Non-pigmented ciliary epithelial cell (primary cell): ENCODE measurements at regions not wholly inside any gene's neighbourhood (a gene's known extent, or its start where the extent isn't known, plus 50 kb on each side); places are given as distances from the start of the nearest gene placed in this dataset.
"Not testable (repeated sequence)": the region's sequence is repeated elsewhere in the genome, so short reads cannot be mapped to it uniquely, and the experiment has no call there.

Experiments used
- DNase-seq: peaks from one replicate; pipeline ENCODE4 v3.0.0-alpha.2; 2010; ENCODE audit warnings: low read depth

DNA sequence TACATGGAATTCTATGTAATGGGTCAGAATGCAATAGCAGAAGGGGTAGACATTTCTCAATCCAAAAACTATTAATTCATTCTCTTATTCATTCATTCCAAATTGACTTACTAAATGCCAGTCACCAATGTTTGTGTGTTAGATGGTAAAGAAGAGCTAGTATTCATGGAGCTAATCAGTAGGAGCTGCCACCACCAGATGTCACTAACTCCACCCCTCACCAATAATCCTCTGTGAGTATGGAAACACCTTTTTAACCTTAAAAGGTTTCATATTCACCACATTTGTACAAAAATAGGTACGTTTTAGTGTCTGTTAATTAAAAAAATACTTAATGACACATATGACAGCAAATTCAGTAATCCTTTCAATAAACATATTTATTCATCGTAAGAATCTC lies 131.8 kb upstream of the PKN2 start:
- no peak for DNase-seq

DNA sequence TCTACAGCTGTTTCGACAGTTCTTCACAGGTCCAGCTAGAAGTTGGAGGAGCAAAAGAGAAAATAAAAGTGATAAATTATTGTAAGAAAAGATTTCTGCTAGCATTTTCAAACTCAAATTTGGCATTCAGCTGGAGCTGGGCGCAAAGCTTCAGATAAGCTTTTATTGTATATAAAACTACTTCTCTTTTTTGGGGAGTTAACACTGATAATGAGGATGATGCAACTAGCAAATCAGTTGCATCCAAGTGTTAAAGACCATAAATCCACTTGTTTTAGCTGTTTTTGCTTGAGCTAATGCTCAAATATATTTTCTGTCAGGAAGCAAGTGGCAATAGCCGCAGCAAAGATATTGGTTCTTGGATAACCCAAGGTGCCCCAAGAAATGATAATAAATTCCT lies 127.1 kb upstream of the PKN2 start:
- DNase-seq = no peak

DNA sequence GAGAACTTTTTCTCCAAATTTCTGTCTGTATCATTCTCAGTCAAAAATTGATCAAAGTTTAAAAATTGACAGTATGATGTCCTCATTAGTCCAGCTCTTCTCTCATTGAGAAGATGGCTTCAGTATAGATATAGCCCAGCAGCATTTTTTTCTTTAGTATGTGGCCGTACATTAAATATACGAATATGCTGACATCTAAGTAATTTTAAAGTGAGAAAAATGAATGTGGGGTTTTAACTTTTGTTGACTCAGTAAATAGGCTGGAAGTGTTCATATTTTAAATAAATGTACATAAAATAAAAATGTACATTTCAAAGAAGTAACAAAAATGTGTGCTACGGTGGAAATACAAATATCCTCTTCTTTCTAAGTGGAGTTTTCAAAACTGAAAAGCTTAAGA lies 123.5 kb upstream of the PKN2 start:
- DNase-seq = no peak

DNA sequence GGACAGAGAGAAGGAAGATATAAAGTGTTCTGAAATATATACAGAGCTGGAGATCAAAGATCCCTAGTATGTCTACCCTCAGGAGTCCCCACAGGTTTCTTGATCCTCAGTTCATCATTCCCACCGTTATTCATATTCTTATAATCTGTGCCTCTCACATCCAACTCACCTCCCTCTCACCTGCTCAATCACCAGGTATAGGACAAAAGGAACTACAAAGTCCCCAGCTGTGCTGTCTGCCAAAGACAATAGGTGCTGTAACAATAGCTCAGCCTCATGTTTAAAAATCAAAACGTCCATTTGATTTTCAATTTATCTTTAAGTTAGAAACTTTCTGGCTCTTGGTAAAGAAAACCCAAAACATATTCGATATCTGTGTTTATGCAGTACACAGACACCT lies 121.1 kb upstream of the PKN2 start:
- no peak for DNase-seq

DNA sequence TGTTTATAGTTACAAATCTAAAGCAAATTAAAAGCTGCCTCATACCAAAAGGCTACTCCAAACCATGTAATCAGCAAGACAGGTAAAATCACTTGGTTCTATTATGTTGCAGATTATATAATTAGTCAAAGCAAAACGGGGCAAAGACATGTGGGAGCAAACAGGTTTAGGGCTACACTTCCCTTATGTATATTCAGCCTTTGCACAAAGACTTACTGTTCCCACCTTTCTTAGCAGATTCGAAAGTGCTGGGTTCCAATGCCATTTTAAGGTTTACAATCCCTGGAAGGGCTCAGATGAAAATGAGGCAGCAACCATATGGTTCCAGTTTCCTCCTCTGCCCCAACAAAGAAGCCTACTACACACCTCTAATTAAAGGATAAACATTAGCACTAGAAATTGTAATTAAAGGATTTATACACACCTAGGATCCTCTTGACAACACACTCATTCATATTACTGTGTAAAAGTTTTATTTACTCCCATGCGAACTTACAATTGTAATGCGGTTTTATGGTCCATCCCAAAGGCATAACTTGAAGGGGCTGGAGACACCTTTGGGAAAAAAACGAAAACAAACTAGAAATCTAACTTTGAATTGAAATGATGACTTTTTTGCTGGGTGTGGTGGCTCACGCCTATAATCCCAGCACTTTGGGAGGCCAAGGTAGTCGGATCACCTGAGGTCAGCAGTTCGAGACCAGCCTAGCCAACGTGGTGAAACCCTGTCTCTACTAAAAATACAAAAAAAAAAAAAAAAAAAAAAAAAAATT lies 117.3 kb upstream of the PKN2 start:
- no peak for DNase-seq

DNA sequence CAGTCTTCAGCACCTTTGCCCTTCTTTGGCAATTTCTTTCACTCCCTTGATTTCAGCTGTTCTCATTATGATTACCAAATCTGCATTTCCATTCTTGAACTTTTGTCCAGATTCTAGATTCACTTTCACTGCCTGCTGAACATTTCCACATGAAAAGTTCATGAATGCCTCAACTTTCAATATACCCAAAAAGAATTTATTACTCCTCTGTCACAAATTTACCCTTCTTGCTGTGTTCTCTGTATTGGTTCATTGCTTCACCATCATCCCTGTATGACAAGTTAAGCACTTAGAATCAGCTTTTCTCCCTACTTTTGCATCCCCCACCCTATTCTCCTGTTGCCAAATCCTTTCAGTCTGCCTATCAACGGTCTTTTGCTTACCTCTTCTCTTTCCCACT lies 112.6 kb upstream of the PKN2 start:
- no peak for DNase-seq

DNA sequence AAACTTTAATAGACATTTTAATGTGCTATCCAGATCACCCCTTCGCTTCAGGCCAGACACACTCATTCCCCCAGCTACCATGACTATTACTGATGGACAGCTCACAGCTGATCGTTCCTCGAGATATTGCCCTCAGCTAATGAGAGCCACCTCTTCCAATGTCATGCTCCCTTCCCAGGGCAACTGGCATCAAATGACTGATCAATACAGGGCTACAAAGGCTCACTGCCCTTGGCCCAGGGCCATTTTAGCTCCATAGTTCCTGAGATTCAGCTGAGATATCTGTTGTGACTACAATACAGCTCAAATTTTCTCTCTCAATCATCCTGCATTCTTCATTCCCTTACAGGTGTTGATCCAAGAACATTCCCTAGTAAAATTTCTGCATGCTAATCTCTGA lies 104.5 kb upstream of the PKN2 start:
- no peak for DNase-seq

DNA sequence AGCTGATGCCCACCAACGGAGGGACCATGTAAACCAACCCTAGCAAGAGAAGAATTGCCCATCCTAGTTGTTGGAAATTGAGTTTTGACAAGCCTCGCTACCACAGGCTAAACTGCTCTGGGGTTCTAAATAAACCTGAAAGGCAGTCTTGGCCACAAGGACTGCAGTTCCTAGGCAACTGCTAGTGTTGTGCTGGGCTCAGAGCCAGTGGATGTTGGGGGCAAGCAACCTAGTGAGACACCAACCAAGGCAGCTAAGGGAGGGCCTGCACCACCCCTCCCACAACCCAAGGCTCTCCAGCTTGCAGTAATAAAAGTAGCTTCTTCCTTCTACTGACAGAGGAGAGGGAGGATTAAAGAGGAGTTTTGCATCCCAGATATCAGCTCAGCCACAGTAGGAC lies 102.4 kb upstream of the PKN2 start:
- DNase-seq = no peak

DNA sequence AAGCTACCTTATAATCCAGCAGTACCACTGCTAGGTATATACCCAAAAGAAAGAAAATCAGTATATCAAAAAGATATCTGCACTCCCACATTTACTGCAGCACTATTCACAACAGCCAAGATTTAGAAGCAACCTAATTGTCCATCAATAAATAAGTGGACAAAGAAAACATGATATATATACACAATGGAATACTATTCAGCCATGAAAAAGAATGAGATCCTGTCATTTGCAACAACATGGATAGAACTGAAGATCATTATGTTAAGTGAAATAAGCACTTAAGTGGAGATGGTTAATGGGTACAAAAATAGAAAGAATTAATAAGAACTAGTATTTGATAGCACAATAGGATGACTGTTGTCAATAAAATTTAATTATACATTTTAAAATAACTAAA lies 90.7 kb upstream of the PKN2 start:
- no peak for DNase-seq

DNA sequence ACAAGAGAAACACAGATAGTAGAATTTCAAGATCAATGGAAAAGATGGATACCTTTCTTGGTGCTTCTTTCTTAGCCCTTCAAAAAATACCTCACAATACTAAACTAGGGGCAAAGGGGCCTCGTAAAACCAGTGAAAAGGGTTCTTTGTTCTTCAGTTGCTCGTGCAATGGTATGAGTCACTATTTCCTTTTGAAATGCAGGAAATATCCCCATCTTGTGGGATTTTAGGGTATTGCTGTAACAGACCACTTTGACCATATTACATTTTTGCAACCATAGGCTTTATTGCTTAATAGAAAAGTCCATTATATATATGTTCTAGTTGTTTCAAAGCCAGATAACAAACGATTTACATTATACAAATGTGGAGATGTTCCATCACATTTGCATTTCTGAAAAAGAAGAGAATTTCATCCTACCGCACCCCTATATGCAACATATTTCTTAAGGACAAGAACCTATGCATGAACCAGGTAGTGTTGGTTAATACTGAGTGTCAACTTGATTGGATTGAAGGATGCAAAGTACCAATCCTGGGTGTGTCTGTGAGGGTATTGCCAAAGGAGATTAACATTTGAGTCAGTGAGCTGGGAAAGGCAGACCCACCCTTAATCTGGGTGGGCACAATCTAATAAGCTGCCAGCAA lies 88.6 kb upstream of the PKN2 start:
- DNase-seq = no peak

DNA sequence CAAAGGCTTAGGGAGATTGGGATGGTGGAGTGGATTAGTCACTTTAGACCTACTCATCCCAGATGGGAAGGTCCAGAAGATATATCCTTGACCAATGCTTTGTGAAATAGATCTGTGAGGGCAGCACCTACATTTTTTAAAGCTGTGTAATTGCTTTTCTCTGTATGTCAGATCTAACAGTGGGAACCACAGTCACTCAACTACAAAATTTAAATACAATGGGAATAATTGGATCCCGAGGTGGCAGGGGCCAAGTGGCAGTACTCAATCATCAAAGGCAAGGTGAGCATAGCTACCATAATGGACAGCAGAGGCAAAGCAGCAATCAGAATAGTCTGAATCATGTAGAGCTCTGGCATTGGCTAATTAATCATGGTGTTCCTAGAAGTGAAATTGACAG lies 86.1 kb upstream of the PKN2 start:
- DNase-seq = not testable (repeated sequence)

DNA sequence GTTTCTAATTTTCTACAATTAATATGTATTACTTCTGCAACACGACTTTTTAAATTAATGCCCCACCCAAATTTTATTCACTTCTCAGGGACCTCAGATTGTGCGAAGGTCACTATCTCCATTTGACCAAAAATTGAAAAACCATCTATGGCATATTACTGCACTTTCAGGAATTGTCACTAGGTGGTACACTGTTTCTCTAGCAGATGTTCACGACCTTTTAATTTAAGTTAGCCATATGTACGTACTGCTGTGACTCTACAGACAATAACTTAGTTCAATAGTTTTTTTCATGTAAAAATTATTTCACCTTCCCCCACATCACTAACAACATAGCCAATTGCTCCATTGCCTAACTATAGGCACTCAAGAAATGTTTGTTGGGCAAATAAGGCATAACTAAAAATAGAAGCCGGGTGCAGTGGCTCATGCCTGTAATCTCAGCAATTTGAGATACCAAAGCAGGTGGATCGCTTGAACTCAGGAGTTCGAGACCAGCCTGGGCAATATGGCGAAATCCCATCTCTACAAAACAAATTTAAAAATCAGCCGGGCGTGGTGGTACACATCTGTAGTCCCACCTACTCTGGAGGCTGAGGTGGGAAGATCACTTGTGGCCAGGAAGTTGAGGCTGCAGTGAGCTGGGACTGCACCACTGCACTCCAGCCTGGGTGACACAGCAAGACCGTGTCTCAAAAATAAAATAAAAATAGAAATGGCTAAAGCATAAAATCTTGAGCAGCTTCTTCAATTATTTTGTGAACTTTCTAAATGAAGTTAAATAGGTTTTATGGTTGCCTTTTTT lies 75.7 kb upstream of the PKN2 start:
- DNase-seq = no peak

DNA sequence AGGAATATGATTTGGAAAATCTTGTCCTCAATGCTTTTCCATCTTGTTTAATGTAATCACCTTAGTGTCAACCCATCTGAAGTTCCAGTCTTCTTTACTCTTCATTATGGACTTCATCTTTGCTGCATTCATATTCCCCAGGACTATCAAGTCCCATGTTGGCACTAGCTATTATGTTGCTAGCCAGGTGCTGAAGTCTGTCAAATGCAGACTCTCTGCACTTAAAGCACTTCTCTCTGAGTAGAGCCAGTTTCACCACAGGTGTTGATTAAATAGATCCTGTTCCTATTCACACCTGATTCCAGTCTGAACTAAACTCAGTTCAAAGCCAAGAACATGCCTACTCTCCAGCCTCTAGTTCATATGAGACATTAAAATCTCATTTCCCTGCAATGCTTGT lies 75.0 kb upstream of the PKN2 start:
- no peak for DNase-seq

DNA sequence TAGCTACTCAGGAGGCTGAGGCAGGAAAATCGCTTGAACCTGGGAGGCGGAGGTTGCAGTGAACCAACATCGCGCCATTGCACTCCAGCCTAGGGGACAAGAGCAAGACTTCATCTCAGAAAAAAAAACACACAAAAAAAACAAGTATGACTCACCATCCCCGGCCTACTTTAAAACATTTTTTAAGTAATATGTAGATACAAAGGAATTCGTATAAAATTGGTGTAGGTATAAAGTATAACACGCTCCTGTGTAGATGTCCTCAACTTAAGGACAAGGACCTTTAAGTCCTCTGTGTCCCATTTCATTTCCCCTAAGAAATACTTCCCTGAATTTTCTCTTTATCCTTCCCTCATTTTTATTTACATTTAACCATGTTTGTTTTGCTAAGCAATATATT lies 73.4 kb upstream of the PKN2 start:
- DNase-seq = no peak

DNA sequence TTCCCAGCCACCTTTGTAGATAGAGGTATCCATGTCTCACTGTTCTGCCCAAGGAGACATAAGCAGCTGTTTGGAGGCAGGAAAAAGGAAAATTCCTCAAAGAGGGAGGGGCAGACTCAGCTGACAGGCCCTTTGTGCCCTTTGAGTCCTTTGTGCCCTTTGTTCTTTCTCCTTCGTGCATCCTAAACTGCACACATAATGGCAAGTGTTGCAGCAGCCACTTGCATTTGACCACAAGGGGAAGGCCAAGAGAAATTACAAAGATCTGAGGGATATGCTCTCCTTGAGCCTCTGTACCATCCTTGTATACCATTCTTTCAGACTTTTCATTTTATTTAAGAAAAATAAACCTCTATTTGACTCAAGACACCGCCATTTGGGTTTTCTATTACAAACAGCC lies 71.8 kb upstream of the PKN2 start:
- no peak for DNase-seq

DNA sequence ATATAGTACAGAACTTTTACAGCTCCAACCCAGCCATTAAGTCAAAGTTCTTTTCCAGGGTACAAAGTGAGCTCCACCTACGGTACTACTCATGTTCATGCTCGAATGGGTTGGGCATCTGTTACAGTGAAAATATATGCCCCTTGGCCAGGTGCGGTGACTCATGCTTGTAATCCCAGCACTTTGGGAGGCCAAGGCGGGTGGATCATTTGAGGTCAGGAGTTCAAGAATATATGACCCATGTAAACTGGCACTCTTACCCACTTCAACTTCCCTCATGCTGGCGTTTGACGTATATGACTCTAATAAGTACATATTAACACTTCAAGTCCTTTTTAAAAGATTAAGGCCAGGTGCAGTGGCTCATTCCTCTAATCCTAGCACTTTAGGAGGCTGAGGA lies 71.3 kb upstream of the PKN2 start:
- no peak for DNase-seq

DNA sequence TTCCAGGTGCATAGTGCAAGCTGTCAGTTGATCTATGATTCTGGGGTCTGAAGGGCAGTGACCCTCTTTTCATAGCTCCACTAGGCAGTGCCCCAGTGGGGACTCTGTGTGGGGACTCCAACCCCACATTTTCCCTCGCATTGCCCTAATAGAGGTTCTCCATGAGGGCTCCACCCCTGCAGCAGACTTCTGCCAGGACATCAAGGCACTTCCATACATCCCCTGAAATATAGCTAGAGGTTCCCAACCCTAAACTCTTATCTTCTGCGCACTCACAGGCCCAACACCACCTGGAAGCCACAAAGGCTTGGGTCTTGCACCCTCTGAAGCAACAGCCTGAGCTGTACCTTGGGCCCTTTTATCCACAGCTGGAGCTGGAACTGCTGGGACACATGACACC lies 65.7 kb upstream of the PKN2 start:
- DNase-seq = no peak

DNA sequence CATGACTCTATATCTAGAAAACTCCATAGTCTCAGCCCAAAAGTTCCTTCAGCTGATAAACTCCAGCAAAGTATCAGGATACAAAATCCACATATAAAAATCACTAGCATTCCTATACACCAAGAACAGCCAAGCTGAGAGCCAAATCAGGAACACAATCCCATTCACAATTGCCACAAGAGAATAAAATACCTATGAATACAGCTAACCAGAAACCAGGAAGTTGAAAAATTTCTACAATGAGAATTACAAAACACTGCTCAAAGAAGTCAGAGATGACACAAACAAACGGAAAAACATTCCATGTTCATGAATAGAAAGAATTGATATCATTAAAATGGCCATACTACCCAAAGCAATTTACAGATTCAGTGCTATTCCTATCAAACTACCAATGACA lies 61.0 kb upstream of the PKN2 start:
- not testable (repeated sequence) for DNase-seq
